GM12878 (cell line): ENCODE measurements at regions not wholly inside any gene's neighbourhood (a gene's known extent, or its start where the extent isn't known, plus 50 kb on each side); places are given as distances from the start of the nearest gene placed in this dataset.
A peak's percentile ranks its signal among the peaks of the same experiment; 100 is the strongest.

Experiments
- ATAC-seq: fragments of 200-7000 bp; cut with Tn5 transposase; 3 replicates; pipeline ENCODE4 v1.9.1; 2020; ENCODE audit warnings: mild to moderate bottlenecking, moderate library complexity
- BruUV-seq: library from RNA; stranded (reverse); fragments of 400-500 nt; replicated peaks from 2 replicates; lab custom pipeline; 2021; lab: Mats Ljungman, UMichigan
- CTCF ChIA-PET: fragments of 300-600 bp; sonication (Branson Sonifier 250); formaldehyde crosslinking; extraction: SDS; loops from one replicate; lab custom pipeline; 2021; ENCODE audit warnings: inconsistent platforms; lab: Yijun Ruan, JAX
- POLR2A ChIA-PET: fragments of 350-600 bp; formaldehyde crosslinking; extraction: SDS; loops from one replicate; lab custom pipeline; 2021; ENCODE audit warnings: inconsistent platforms; lab: Charles Lee
- RAD21 ChIA-PET: fragments of 300-600 bp; sonication (Branson Sonifier 250); formaldehyde crosslinking; loops from one replicate; lab custom pipeline; 2023; ENCODE audit warnings: antibody characterized with exemption; ENCODE audit not compliant: unreplicated experiment; lab: Charles Lee
- SMC1A ChIA-PET: fragments of 300-600 bp; sonication (Branson Sonifier 250); formaldehyde crosslinking; loops from one replicate; lab custom pipeline; 2023; ENCODE audit not compliant: unreplicated experiment, uncharacterized antibody; lab: Charles Lee
- DNase-seq: peaks from one replicate; pipeline ENCODE4 v3.0.0-alpha.2; 2011; ENCODE audit warnings: low read depth, low spot score
- FAIRE-seq: peaks from 3 replicates; lab custom pipeline; 2011; peaks lifted over from hg19 to GRCh38; lab: Jason Lieb, UNC
- H2AFZ ChIP-seq: 2 replicates; pipeline ENCODE4 v1.6.0; 2011; ENCODE audit warnings: low read depth, low read length, control low read depth; ENCODE audit not compliant: control insufficient read depth
- H3K27ac ChIP-seq: 2 replicates; pipeline ENCODE4 v1.5.1; 2011; ENCODE audit warnings: control low read depth; ENCODE audit not compliant: control insufficient read depth, insufficient read depth
- H3K27me3 ChIP-seq, 2 experiments: replicated peaks in 1 of 2; 2 replicates each; pipeline versions ENCODE4 v1.6.0 to v1.6.1; 2011; ENCODE audit warnings: low read length in 1 of 2; ENCODE audit not compliant: control insufficient read depth in 2 of 2, insufficient read depth in 2 of 2
- H3K36me3 ChIP-seq, 2 experiments: 2 replicates each; pipeline ENCODE4 v1.5.1; 2011; ENCODE audit warnings: low read length in 1 of 2; ENCODE audit not compliant: control insufficient read depth in 2 of 2, insufficient read depth in 2 of 2
- H3K4me1 ChIP-seq: 2 replicates; pipeline ENCODE4 v1.6.1; 2011; ENCODE audit warnings: mild to moderate bottlenecking, low read length, moderate library complexity, mixed read lengths; ENCODE audit not compliant: control insufficient read depth, insufficient read depth
- H3K4me2 ChIP-seq: 2 replicates; pipeline ENCODE4 v1.6.0; 2011; ENCODE audit warnings: control low read depth; ENCODE audit not compliant: control insufficient read depth, insufficient read depth
- H3K4me3 ChIP-seq: fragments of 200-600 bp; sonication (generic); 2 replicates; pipeline ENCODE4 v1.5.1; 2016
- H3K79me2 ChIP-seq: 2 replicates; pipeline ENCODE4 v1.6.0; 2011; ENCODE audit warnings: low read length; ENCODE audit not compliant: control insufficient read depth, insufficient read depth
- H3K9ac ChIP-seq: 2 replicates; pipeline ENCODE4 v1.8.0; 2011; ENCODE audit warnings: low read length, control low read depth, mixed read lengths; ENCODE audit not compliant: control insufficient read depth, insufficient read depth
- H3K9me3 ChIP-seq: replicated peaks from 3 replicates; pipeline ENCODE4 v1.5.1; 2011; ENCODE audit warnings: mild to moderate bottlenecking, low read length; ENCODE audit not compliant: control insufficient read depth, insufficient read depth
- H4K20me1 ChIP-seq: 2 replicates; pipeline ENCODE4 v1.6.0; 2011; ENCODE audit not compliant: control insufficient read depth, insufficient read depth
- BCL11A ChIP-seq: IDR thresholded peaks from 2 replicates; pipeline ENCODE4 v1.6.1; 2011; ENCODE audit warnings: low read depth, low read length
- BMI1 ChIP-seq: fragments of 450-650 bp; IDR thresholded peaks from 2 replicates; pipeline ENCODE4 v1.6.1; 2016; ENCODE audit warnings: mild to moderate bottlenecking, moderate library complexity, borderline replicate concordance
- FOXM1 ChIP-seq: IDR thresholded peaks from 2 replicates; pipeline ENCODE4 v1.6.1; 2012; ENCODE audit warnings: low read depth, mild to moderate bottlenecking, inconsistent platforms, low read length, moderate library complexity
- HDAC6 ChIP-seq: fragments of 200-600 bp; sonication (generic); IDR thresholded peaks from one replicate; pipeline ENCODE4 v1.8.0; 2017; ENCODE audit warnings: antibody characterized with exemption; ENCODE audit not compliant: unreplicated experiment
- IKZF1 ChIP-seq: fragments of 450-650 bp; conservative IDR thresholded peaks from 2 replicates; pipeline ENCODE4 v1.6.1; 2017; ENCODE audit warnings: antibody characterized with exemption, mild to moderate bottlenecking
- KLF5 ChIP-seq: fragments of 450-650 bp; IDR thresholded peaks from 2 replicates; pipeline ENCODE4 v1.6.1; 2014; ENCODE audit warnings: mild to moderate bottlenecking; ENCODE audit not compliant: partially characterized antibody
- NFXL1 ChIP-seq: fragments of 450-650 bp; IDR thresholded peaks from 2 replicates; pipeline ENCODE4 v1.6.1; 2017; ENCODE audit warnings: antibody characterized with exemption, mild to moderate bottlenecking, borderline replicate concordance
- RAD21 ChIP-seq: IDR thresholded peaks from 2 replicates; pipeline ENCODE4 v1.6.1; 2011; ENCODE audit warnings: mild to moderate bottlenecking, low read depth, low read length, moderate library complexity; ENCODE audit not compliant: insufficient read depth
- SRF ChIP-seq, 2 experiments: IDR thresholded peaks; 2 replicates each; pipeline ENCODE4 v1.6.1; 2011; ENCODE audit warnings: low read depth in 2 of 2, low read length in 2 of 2, mild to moderate bottlenecking in 1 of 2, moderate library complexity in 1 of 2
- TAF1 ChIP-seq: IDR thresholded peaks from 2 replicates; pipeline ENCODE4 v1.6.1; 2011; ENCODE audit warnings: mild to moderate bottlenecking, low read depth, low read length, borderline replicate concordance
- ZNF217 ChIP-seq: fragments of 450-650 bp; IDR thresholded peaks from 2 replicates; pipeline ENCODE4 v1.6.1; 2017; ENCODE audit warnings: antibody characterized with exemption, mild to moderate bottlenecking
- WGBS: methylation state at CpG from one replicate; pipeline ENCODE4 v1.1.6; 2016; ENCODE audit warnings: low lambda C conversion rate; ENCODE audit not compliant: insufficient replicate concordance, insufficient coverage; ENCODE audit errors: missing lambda C conversion rate; 5-methylcytosine and 5-hydroxymethylcytosine counted together
- in situ Hi-C: fragments of 300-500 bp; cut with MboI; formaldehyde crosslinking; loops from 9 replicates; pipeline ENCODE4 v1.14.3; 2018; ENCODE audit warnings: mixed read lengths
- intact Hi-C: fragments of 100-400 bp; cut with micrococcal nuclease; formaldehyde crosslinking; loops from one replicate; pipeline ENCODE4 v1.14.2; 2022; ENCODE audit not compliant: unreplicated experiment
- TF ChIP-seq, protein P1 (sequence below), 3 experiments: IDR thresholded peaks in 2 of 3; conservative IDR thresholded peaks in 1 of 3; 2 replicates each; pipeline ENCODE4 v1.5.1; 2011; ENCODE audit warnings: low read depth in 3 of 3, low read length in 3 of 3, mild to moderate bottlenecking in 3 of 3, control low read depth in 2 of 3, moderate library complexity in 2 of 3, inconsistent platforms in 1 of 3, mixed read lengths in 1 of 3; ENCODE audit not compliant: control insufficient read depth in 2 of 3, insufficient read depth in 1 of 3; ENCODE audit errors: extremely low read depth in 1 of 3
- TF ChIP-seq, protein P2 (sequence below): IDR thresholded peaks from 2 replicates; pipeline ENCODE4 v1.6.1; 2012; ENCODE audit warnings: low read depth, low read length, improper control_type of control experiment
- TF ChIP-seq, protein P3 (sequence below): fragments of 450-650 bp; IDR thresholded peaks from 2 replicates; pipeline ENCODE4 v1.6.1; 2017; ENCODE audit warnings: mild to moderate bottlenecking, moderate library complexity

DNA sequence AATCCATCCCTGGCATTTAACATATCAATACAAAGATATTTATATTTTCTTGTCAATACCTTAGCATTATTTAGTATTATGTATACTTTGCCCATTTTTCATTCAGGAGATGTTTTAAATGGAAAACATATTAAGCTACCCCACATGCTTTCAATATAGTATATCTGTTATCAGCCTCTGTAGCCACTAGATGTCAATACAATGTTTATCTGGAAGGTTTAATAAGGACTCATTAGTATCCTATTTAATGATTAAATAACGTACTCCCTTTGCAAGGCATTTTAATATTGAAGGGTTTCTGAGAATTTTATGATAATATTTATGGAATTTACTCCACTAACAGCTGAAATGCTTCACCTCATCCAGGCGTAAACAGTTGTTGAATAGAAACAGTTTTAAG, 329.5 kb upstream of the ADGRL2 start:
- intact Hi-C loops = no loop called here
- TF ChIP-seq KLF5 (no peak), NFXL1 (no peak), HDAC6 (no peak), BCL11A (no peak), IKZF1 (no peak), SRF (IDR thresholded peaks at IDR 0.05; ENCODE audit: low read depth in 2 of 2, low read length in 2 of 2) (no peak), TAF1 (no peak), RAD21 (0 out of 2 replicates have a peak, but pooled peaks have one; percentile 7), BMI1 (no peak), FOXM1 (no peak), ZNF217 (no peak)
- TF ChIP-seq, protein P1, sequence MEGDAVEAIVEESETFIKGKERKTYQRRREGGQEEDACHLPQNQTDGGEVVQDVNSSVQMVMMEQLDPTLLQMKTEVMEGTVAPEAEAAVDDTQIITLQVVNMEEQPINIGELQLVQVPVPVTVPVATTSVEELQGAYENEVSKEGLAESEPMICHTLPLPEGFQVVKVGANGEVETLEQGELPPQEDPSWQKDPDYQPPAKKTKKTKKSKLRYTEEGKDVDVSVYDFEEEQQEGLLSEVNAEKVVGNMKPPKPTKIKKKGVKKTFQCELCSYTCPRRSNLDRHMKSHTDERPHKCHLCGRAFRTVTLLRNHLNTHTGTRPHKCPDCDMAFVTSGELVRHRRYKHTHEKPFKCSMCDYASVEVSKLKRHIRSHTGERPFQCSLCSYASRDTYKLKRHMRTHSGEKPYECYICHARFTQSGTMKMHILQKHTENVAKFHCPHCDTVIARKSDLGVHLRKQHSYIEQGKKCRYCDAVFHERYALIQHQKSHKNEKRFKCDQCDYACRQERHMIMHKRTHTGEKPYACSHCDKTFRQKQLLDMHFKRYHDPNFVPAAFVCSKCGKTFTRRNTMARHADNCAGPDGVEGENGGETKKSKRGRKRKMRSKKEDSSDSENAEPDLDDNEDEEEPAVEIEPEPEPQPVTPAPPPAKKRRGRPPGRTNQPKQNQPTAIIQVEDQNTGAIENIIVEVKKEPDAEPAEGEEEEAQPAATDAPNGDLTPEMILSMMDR (IDR thresholded peaks at IDR 0.05 in 2 of 3, conservative IDR thresholded peaks at IDR 0.05 in 1 of 3; ENCODE audit: control insufficient read depth in 2 of 3, extremely low read depth in 1 of 3, insufficient read depth in 1 of 3, low read depth in 3 of 3, low read length in 3 of 3) = peak in 1 of 3 experiments; percentile 9; a peak in 1 of 6 replicates
- TF ChIP-seq, protein P2, sequence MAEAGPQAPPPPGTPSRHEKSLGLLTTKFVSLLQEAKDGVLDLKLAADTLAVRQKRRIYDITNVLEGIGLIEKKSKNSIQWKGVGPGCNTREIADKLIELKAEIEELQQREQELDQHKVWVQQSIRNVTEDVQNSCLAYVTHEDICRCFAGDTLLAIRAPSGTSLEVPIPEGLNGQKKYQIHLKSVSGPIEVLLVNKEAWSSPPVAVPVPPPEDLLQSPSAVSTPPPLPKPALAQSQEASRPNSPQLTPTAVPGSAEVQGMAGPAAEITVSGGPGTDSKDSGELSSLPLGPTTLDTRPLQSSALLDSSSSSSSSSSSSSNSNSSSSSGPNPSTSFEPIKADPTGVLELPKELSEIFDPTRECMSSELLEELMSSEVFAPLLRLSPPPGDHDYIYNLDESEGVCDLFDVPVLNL = no peak
- TF ChIP-seq, protein P3, sequence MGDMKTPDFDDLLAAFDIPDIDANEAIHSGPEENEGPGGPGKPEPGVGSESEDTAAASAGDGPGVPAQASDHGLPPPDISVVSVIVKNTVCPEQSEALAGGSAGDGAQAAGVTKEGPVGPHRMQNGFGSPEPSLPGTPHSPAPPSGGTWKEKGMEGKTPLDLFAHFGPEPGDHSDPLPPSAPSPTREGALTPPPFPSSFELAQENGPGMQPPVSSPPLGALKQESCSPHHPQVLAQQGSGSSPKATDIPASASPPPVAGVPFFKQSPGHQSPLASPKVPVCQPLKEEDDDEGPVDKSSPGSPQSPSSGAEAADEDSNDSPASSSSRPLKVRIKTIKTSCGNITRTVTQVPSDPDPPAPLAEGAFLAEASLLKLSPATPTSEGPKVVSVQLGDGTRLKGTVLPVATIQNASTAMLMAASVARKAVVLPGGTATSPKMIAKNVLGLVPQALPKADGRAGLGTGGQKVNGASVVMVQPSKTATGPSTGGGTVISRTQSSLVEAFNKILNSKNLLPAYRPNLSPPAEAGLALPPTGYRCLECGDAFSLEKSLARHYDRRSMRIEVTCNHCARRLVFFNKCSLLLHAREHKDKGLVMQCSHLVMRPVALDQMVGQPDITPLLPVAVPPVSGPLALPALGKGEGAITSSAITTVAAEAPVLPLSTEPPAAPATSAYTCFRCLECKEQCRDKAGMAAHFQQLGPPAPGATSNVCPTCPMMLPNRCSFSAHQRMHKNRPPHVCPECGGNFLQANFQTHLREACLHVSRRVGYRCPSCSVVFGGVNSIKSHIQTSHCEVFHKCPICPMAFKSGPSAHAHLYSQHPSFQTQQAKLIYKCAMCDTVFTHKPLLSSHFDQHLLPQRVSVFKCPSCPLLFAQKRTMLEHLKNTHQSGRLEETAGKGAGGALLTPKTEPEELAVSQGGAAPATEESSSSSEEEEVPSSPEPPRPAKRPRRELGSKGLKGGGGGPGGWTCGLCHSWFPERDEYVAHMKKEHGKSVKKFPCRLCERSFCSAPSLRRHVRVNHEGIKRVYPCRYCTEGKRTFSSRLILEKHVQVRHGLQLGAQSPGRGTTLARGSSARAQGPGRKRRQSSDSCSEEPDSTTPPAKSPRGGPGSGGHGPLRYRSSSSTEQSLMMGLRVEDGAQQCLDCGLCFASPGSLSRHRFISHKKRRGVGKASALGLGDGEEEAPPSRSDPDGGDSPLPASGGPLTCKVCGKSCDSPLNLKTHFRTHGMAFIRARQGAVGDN = no peak
- 27% methylated on average over 2 of the region's 2 CpGs for WGBS
- no peaks in the 10 kb centered on the region for H3K36me3 ChIP-seq
- H3K9me3 ChIP-seq = no peaks in the 10 kb centered on the region
- no TSS peak for BruUV-seq
- H3K4me2 ChIP-seq = no peak overlapping the region
- no peaks in the 10 kb centered on the region for H3K79me2 ChIP-seq
- in situ Hi-C loops = no loop called here
- H3K4me1 ChIP-seq = no peaks in the 10 kb centered on the region
- ChIA-PET RAD21 (interaction anchor here (1.2 kb wide), 1 partner anchor 289 kb away, joined by 3 read pairs; no protein-coding TSS in a partner anchor), POLR2A (interaction anchor here (0.5 kb wide), 1 partner anchor 296 kb away, joined by 3 read pairs; no protein-coding TSS in a partner anchor), SMC1A (interaction anchor here (1.0 to 2.4 kb wide), 7 partner anchors 47 to 289 kb away, joined by 3 to 11 read pairs (median 3); no protein-coding TSS in a partner anchor), CTCF (interaction anchor here (0.7 to 1.6 kb wide), 2 partner anchors 79 to 216 kb away, joined by 3 to 5 read pairs; no protein-coding TSS in a partner anchor)
- H3K9ac ChIP-seq = no peak overlapping the region
- no peaks in the 10 kb centered on the region for H4K20me1 ChIP-seq
- H3K27ac ChIP-seq = no peak overlapping the region
- no peak overlapping the region for H3K4me3 ChIP-seq
- DNase-seq (no peak), FAIRE-seq (no peak), ATAC-seq (no peak)
- H3K27me3 ChIP-seq = peaks cover 0 to 3% of the 10 kb centered on the region in 2 experiments; a peak in 3 of 4 replicates
- no peak overlapping the region for H2AFZ ChIP-seq
